ENCODE measurements at regions not wholly inside any gene's neighbourhood (a gene's known extent, or its start where the extent isn't known, plus 50 kb on each side); places are given as distances from the start of the nearest gene placed in this dataset.

DNA sequence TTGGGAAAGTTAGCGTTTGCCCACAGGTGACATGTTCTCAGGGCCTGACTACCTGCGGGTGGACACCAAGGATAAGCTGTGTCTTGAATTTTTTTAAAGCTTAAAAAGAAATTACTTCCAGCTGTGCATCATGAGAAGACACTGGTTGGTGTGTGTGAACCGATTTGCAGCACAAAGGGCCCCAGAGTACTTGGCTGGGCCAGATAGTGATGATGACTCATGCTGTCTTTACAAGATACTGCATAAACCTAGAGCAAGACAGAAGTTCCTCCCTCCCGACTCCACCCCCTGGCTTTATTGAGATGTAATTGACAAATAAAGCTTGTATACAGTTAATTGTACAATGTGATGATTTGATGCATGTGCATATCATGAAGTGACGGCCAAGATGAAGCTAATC lies 212.8 kb downstream of the NXNL2 start:
- TF ChIP-seq, protein P1, sequence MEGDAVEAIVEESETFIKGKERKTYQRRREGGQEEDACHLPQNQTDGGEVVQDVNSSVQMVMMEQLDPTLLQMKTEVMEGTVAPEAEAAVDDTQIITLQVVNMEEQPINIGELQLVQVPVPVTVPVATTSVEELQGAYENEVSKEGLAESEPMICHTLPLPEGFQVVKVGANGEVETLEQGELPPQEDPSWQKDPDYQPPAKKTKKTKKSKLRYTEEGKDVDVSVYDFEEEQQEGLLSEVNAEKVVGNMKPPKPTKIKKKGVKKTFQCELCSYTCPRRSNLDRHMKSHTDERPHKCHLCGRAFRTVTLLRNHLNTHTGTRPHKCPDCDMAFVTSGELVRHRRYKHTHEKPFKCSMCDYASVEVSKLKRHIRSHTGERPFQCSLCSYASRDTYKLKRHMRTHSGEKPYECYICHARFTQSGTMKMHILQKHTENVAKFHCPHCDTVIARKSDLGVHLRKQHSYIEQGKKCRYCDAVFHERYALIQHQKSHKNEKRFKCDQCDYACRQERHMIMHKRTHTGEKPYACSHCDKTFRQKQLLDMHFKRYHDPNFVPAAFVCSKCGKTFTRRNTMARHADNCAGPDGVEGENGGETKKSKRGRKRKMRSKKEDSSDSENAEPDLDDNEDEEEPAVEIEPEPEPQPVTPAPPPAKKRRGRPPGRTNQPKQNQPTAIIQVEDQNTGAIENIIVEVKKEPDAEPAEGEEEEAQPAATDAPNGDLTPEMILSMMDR (IDR thresholded peaks at IDR 0.05; ENCODE audit: borderline replicate concordance) = no peak
- no peak overlapping the region for H3K4me3 ChIP-seq
- peak overlapping the region; percentile 85 for H3K27ac ChIP-seq (replicated peaks)
- intact Hi-C loops (cut with micrococcal nuclease) = no loop called here
- peak; percentile 28 for DNase-seq
- H3K36me3 ChIP-seq = no peaks in the 10 kb centered on the region
- H3K4me1 ChIP-seq = peaks cover 49% of the 10 kb centered on the region
- peaks cover 6% of the 10 kb centered on the region for H3K9me3 ChIP-seq (replicated peaks)
- H3K27me3 ChIP-seq (ENCODE audit: low read depth) = no peaks in the 10 kb centered on the region

- H3K36me3 ChIP-seq = no peaks in the 10 kb centered on the region
- intact Hi-C loops (cut with micrococcal nuclease) = no loop called here
- no peaks in the 10 kb centered on the region for H3K27me3 ChIP-seq (ENCODE audit: low read depth)
- peak; percentile 63 for DNase-seq
- TF ChIP-seq, protein P1 (IDR thresholded peaks at IDR 0.05; ENCODE audit: borderline replicate concordance) = no peak
- H3K4me3 ChIP-seq = no peak overlapping the region
- peaks cover 6% of the 10 kb centered on the region for H3K9me3 ChIP-seq (replicated peaks)
- H3K4me1 ChIP-seq = peaks cover 53% of the 10 kb centered on the region
- peak overlapping the region; percentile 85 for H3K27ac ChIP-seq (replicated peaks)
Observed at GRCh38 chr9:88748566-88749261, 213.7 kb downstream of the NXNL2 start.

GRCh38 chr9:88749420-88749819 lies 214.4 kb downstream of the NXNL2 start:
- intact Hi-C loops (cut with micrococcal nuclease) = no loop called here
- Histone ChIP-seq H3K36me3 (no peaks in the 10 kb centered on the region), H3K4me3 (no peak overlapping the region), H3K4me1 (peaks cover 58% of the 10 kb centered on the region), H3K9me3 (replicated peaks) (peaks cover 6% of the 10 kb centered on the region), H3K27me3 (ENCODE audit: low read depth) (no peaks in the 10 kb centered on the region), H3K27ac (replicated peaks) (peak overlapping the region; percentile 85)
- DNase-seq = no peak
- TF ChIP-seq, protein P1 (IDR thresholded peaks at IDR 0.05; ENCODE audit: borderline replicate concordance) = no peak

- Histone ChIP-seq H3K4me3 (no peak overlapping the region), H3K9me3 (replicated peaks) (peaks cover 6% of the 10 kb centered on the region), H3K36me3 (no peaks in the 10 kb centered on the region), H3K27ac (replicated peaks) (no peak overlapping the region), H3K4me1 (peaks cover 60% of the 10 kb centered on the region), H3K27me3 (ENCODE audit: low read depth) (no peaks in the 10 kb centered on the region)
- DNase-seq = no peak
- TF ChIP-seq, protein P1 (IDR thresholded peaks at IDR 0.05; ENCODE audit: borderline replicate concordance) = no peak
- intact Hi-C loops (cut with micrococcal nuclease) = no loop called here
Observed at GRCh38 chr9:88750832-88751360, 215.9 kb downstream of the NXNL2 start.

DNA sequence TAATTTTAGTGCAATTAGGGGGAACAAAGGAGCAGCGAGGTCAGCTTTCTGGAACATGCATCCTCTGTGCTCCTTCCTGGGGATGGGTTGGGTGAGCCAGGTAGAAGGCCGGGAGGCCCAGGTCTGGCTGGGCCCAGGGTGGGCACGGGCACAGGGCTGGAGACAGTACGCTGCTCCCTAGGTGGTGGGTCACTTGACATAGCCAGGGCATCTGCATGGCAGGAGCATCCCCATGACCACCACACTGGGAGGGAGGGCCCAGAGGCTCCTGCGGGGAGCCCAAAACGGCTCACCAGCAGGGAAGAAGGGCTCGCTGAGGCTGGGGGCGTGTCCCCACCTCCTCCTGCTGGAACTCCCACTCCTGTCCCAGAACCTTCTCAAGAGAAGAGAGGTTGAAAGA lies 216.8 kb downstream of the NXNL2 start:
- H3K9me3 ChIP-seq (replicated peaks) = peaks cover 6% of the 10 kb centered on the region
- no peaks in the 10 kb centered on the region for H3K36me3 ChIP-seq
- no peak overlapping the region for H3K4me3 ChIP-seq
- intact Hi-C loops (cut with micrococcal nuclease) = no loop called here
- TF ChIP-seq, protein P1 (IDR thresholded peaks at IDR 0.05; ENCODE audit: borderline replicate concordance) = no peak
- H3K4me1 ChIP-seq = peaks cover 52% of the 10 kb centered on the region
- no peak for DNase-seq
- H3K27me3 ChIP-seq (ENCODE audit: low read depth) = no peaks in the 10 kb centered on the region
- H3K27ac ChIP-seq (replicated peaks) = no peak overlapping the region
